ENCODE measurements at regions not wholly inside any gene's neighbourhood (a gene's known extent, or its start where the extent isn't known, plus 50 kb on each side); places are given as distances from the start of the nearest gene placed in this dataset.

DNA sequence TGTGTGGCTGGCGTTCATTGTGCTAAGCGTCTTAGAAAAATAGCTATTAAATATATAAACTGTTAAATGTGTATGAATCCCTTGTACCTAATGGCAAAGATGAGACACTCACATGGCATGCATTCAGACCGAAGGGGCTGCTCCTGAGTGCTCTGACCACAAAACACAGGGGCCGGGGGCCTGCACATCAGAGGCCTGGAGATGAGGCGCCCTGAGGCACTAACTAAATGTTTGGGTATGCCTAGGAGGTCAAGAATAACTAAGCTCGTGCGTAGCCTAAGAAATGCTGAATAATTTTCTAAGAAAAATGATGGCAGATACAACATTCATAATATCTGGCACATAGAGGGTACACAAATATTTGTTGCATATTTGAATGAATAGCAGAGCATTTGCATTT lies 92.5 kb downstream of the PSMB1 start:
- Mint-ChIP-seq H3K9me3 (peaks cover under 1% of the 10 kb centered on the region), H3K4me1 (ENCODE audit: low read depth) (peaks cover 13% of the 10 kb centered on the region), H3K36me3 (ENCODE audit: low read depth) (no peaks in the 10 kb centered on the region), H3K4me3 (no peak overlapping the region), H3K27me3 (peaks cover 20% of the 10 kb centered on the region), H3K27ac (no peak overlapping the region)
- no peak for DNase-seq

DNA sequence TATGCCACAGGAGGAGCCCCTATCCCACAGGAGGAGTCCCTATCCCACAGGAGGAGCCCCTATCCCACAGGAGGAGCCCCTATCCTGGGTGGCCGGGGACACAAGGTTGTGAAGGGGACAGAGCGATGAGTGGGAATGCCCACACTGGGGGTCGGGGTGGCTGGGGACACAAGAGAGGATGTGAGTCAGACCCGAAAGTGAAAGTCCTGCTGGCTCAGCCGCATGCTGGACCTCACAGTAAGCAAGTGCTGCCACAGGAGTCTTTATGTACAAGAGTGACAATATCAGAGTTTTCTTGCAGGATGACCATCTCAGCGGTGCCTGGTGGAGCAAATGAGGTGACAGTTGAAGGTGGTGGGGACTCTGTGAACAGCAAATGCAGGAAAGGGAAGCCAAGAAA lies 93.7 kb downstream of the PSMB1 start:
- Mint-ChIP-seq H3K36me3 (ENCODE audit: low read depth) (no peaks in the 10 kb centered on the region), H3K4me3 (peak overlapping the region; percentile 31), H3K4me1 (ENCODE audit: low read depth) (peaks cover 13% of the 10 kb centered on the region), H3K27ac (peak overlapping the region; percentile 27), H3K27me3 (peaks cover 20% of the 10 kb centered on the region), H3K9me3 (no peaks in the 10 kb centered on the region)
- peak; percentile 39 for DNase-seq

DNA sequence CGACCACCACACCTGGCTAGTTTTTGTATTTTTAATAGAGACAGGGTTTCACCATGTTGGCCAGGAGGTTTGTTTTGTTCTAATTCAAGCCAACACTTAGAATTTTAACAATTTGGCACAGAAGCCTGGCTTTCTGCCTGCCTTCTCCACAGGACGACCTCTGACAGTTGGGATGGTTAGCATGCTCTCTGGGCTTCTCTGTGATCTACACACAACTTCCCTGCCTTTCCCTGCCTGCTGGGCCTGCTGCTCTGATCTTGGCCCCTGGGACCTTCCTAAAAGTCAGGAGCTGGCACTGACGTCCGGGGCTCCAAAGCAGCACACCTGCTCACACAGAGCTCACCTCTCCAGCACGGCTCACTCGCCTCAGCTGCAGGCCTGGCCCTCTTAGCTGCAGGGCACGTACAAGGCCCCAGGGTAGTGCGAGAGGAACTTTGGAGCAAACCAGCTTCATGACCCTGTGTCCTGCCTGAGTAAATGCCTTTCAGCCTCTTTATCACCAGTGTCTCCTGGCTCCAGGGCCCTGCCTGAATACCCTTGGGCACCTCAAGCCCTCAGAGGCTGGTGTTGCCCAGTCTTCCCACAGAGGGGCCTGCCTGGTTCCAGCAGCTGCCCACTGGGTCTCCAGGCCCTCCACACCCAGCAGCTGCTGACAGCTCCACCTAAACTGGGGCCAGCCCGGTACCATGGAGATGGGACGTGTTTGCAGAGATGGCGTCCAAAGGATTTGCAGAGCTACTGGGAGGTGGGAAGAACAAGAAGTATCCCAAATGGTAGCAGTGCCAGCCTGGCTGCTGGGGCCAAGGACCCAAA lies 96.0 kb downstream of the PSMB1 start:
- no peak overlapping the region for H3K27ac Mint-ChIP-seq
- no peak for DNase-seq

More for the DNA sequence above, 96.0 kb downstream of the PSMB1 start:
- peaks cover 9% of the 10 kb centered on the region for H3K4me1 Mint-ChIP-seq (ENCODE audit: low read depth)
- peaks cover 20% of the 10 kb centered on the region for H3K27me3 Mint-ChIP-seq
- no peaks in the 10 kb centered on the region for H3K36me3 Mint-ChIP-seq (ENCODE audit: low read depth)
- H3K9me3 Mint-ChIP-seq, result no peaks in the 10 kb centered on the region
- H3K4me3 Mint-ChIP-seq, result no peak overlapping the region

Data from activated T-cell treated with anti-CD3 and anti-CD28 coated beads, Interleukin-2, amount 50 U/mL, for 24 hours (primary cell).